HG02970 (cell line): ENCODE measurements at regions not wholly inside any gene's neighbourhood (a gene's known extent, or its start where the extent isn't known, plus 50 kb on each side); places are given as distances from the start of the nearest gene placed in this dataset.

Experiments
- ATAC-seq: cut with Tn5 transposase; IDR thresholded peaks from one replicate; pipeline ENCODE4 v1.9.1; 2021; ENCODE audit warnings: mild to moderate bottlenecking, moderate library complexity, moderate number of reproducible peaks; ENCODE audit not compliant: unreplicated experiment, low FRiP score

GRCh38 chr1:229949500-229949899 is 117.5 kb upstream of the GALNT2 start:
- no peak for ATAC-seq

GRCh38 chr1:229950020-229950419 is 117.0 kb upstream of the GALNT2 start:
- no peak for ATAC-seq

GRCh38 chr1:229950908-229951307 is 116.1 kb upstream of the GALNT2 start:
- ATAC-seq: no peak

GRCh38 chr1:229951856-229952534 is 115.0 kb upstream of the GALNT2 start:
- no peak for ATAC-seq

DNA sequence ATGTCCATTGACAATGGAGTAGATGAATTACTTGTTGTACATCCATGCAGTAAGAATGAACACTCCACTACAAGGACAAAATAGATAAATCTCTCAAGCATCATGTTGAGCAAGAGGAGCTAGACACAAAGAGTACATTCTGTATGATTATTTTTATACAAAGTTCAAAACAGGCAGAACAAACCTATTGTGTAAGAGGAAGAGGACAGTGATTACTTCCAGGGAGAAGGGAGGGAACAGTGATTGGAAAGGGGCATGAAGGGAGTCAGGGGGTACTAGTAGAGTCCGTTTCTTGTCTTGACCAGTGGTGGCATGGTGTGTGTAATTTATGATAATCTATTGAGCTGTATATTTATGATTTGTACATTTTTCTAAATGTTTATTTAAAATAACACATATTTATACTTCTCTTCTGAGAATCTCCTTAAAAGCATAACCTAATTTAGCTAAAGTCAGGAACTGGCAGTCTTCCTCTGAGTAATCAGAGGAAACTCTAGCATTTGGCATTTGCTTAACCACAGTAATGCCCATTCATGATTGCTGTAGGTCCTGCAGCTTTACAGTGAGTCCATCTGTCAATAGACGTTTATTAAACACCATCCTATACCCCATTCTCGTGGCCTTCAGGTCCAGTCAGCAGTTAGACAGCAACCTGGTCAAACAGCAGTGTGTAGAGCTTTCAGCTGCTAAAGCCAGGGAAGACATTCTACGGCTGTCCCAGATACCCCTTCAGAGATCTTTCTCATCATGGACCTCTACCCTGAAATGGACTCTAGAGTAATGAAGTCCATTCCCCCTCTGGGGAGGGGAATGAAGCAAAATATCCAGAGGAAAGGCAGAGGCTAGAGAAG is 114.1 kb upstream of the GALNT2 start:
- ATAC-seq: no peak

GRCh38 chr1:229953736-229954326 is 113.2 kb upstream of the GALNT2 start:
- no peak for ATAC-seq

- ATAC-seq: no peak
Observed at GRCh38 chr1:229964281-229964680, 102.8 kb upstream of the GALNT2 start.

GRCh38 chr1:229970714-229971113 is 96.3 kb upstream of the GALNT2 start:
- no peak for ATAC-seq

DNA sequence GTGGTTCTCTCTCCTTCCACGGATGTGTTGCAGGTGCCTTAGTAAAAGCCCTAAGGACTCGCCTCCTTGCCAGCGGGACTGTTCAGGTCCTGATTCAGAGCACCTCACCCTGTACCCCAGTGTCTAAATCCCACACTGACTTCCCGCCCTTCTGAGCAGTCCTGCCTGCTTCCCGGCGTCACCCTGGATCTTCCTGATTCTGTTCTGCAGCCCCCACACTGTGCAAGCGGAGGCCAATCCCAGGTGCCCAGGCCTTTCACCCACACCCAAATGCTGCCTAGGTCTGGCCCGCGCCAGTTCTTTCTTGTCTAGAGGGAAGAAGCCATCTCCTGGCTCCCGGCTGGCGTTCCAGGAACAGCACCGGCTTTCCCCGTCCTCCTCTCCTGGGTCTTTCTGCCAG is 95.9 kb upstream of the GALNT2 start:
- ATAC-seq: no peak

GRCh38 chr1:229972600-229973296 is 94.3 kb upstream of the GALNT2 start:
- ATAC-seq: no peak

- no peak for ATAC-seq
Observed at GRCh38 chr1:229973297-229973612, 93.8 kb upstream of the GALNT2 start.

- no peak for ATAC-seq
Observed at GRCh38 chr1:229975047-229975446, 92.0 kb upstream of the GALNT2 start.

DNA sequence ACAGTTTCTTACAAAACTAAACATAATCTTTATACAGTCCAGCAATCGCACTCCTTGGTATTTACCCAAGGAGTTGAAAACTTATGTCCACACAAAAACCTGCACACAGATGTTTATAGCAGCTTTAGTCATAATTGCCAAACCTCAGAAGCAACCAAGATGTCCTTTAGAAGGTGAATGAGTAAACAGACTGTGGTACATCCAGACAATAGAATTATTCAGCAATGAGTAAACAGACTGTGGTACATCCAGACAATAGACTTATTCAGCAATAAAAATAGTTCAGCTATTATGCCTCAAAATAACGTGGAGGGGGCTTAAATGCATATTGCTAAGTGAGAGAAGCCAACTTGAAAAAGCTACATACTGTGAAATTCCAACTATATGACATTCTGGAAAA is 87.0 kb upstream of the GALNT2 start:
- ATAC-seq: no peak

DNA sequence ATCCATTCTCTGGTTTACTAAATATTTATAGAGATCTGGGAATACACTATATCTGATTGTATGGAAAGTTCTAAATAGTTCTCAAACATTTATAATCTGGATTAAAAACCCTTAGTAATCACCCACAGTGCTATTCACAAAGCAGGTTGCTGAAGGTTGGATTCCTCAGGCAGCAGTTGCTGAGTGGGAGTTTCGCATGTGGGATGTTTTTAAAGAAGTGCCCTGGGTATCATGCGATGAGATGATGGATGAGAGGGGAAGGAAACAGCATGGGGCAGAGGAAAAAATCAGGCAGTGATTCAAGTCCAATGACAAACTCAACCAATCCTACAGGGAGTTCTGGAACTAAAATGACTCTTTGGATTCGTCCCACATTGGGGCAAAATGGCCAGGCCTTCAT is 85.3 kb upstream of the GALNT2 start:
- no peak for ATAC-seq

GRCh38 chr1:229984310-229984991 is 82.6 kb upstream of the GALNT2 start:
- ATAC-seq: no peak

DNA sequence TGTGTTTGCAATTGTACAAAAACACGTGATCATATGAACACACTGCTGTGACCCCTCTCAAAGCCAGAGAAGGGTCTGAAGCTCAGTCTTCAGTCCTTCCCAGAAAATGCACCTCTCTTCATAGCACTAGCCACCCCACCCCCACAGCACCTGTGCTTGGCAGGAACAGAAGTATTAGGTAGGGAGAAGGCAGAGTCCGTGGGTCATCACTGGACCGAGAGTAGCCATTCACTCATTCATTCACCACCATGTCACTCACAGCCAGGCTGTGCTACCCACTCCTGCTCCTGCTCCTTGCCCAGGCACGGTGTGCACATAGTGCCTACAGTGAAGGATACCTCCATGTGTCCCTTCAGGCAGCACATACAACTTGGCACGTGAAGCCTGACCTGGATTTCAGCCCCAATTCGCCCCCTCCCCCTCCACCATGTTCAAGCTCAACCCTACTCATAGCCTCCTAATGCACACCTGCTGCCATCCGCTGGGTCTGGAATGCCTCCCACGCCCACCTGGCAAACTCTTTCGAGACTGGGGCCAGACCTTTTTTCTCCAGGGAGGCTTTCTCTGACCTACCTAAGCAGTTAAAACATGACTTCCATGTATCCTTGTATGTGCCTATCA is 81.9 kb upstream of the GALNT2 start:
- ATAC-seq: no peak

DNA sequence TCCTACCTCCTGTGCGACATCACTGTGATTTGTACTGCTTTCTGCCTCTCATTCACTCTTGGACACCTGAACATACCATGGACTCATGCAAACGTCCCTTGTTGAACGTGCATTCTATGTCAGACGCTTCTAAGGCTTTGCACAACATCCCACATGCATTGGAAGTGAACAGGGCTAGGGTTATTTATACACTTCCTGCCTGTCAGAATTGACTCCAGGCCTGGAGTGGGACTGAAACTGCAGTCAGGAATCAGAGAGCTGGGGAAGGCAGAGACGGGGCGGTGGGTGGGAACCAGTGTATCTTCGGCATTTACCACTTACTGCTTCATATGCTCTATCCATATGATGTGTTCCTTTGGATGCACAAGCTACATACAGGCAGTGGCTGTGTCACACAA is 81.4 kb upstream of the GALNT2 start:
- ATAC-seq: no peak

GRCh38 chr1:229986737-229987337 is 80.2 kb upstream of the GALNT2 start:
- no peak for ATAC-seq

DNA sequence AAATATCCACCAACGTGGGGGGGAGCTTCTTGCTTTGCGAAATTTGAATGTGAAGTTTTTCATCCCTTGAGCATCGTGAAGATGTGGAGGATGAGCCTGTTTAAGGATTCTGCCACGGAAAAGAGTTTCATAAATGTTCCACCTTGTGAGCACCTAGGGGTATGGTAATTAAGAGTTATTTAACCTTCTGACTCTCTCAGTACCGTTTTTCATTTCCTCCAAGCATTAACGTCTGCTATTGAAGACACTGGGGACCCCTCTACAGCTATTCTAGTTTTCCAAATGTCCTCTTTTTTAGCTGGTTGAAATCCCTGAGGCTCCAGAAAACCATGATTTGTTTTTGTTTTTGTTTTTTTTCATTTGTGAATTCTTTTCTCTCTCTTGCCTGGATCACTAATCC is 79.1 kb upstream of the GALNT2 start:
- no peak for ATAC-seq

DNA sequence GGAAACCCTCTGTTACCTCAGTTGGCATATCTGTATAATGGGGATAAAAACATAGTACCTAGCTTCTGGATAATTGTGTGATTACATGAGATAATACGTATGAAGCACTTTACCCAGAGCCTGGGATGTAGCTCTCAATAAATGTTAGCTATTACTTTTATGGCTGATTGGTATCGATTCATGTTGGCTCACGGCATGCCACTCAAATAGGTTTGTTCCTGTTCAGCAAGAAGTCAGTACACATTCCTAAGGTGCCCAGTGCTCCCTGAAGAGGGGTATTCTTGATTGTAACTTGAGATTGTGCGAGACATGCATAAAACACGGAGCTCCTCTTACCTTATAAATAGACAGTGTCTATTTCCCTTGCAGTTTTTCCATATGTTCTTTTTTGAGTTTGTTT is 78.5 kb upstream of the GALNT2 start:
- no peak for ATAC-seq
